ENCODE measurements at regions not wholly inside any gene's neighbourhood (a gene's known extent, or its start where the extent isn't known, plus 50 kb on each side); places are given as distances from the start of the nearest gene placed in this dataset.

DNA sequence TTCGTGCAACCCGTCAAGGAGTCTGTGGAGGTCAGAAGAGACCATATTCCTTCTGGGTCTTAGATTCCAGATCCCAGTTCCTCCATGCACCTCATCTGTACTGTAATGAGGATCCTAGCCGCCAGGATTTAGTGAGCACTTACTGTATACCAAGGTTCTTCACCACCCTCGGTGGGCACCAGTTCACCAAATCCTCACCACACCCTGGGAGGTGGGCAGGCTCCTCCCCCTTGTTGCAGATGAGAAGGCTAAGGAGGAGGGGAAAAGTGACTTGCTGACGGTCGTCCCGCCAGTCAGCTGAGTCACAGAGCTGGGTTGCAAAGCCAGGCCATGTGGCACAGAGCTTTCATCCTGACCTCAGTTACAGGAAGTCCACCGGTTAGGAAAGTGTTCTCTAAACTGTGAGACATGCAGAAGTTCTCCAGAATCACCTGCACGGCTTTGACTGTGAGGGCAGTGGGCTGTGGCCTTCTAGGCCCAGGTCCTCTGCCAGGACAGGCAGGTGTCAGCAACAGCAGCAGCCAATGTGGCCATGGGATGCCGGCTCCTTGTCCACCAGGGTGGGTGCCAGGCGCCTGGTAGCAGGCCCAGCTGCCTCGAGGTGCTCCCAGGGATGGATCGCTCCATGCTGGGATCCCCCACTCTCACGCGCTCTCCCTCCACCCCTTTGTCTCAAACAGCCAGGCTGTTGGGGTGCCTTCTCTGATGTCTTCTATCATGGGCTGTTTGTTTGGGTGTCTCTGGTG, 240.3 kb upstream of the GSE1 start:
- CTCF ChIA-PET, result no interaction called here
- peak; percentile 67 for ATAC-seq (ENCODE audit: low read depth)
- Histone ChIP-seq H3K4me1 (ENCODE audit: control insufficient read depth, insufficient read depth, low read length) (peaks cover 25% of the 10 kb centered on the region), H3K18ac (ENCODE audit: low read depth, low read length) (no peak overlapping the region), H3K9ac (ENCODE audit: low read depth, low read length) (no peak overlapping the region), H2AK9ac (replicated peaks; ENCODE audit: low read depth, low read length, poor library complexity) (peak overlapping the region; percentile 87), H3K27me3 (ENCODE audit: control insufficient read depth, insufficient read depth, low read length) (no peaks in the 10 kb centered on the region), H3K9me1 (ENCODE audit: insufficient read depth, low read length) (peaks cover 17% of the 10 kb centered on the region), H4K20me1 (ENCODE audit: insufficient read depth, low read length) (peaks cover 61% of the 10 kb centered on the region), H2BK5ac (ENCODE audit: low read depth, low read length, poor library complexity, severe bottlenecking) (peak overlapping the region; percentile 1), H2BK15ac (ENCODE audit: low read depth, low read length) (0 out of 3 replicates have a peak overlapping the region, but pooled peaks have one; percentile 0), H3K36me3 (ENCODE audit: control insufficient read depth, insufficient read depth, low read length) (no peaks in the 10 kb centered on the region), H4K91ac (ENCODE audit: insufficient read depth, low read depth, low read length) (peak overlapping the region; percentile 60), H2AFZ (replicated peaks; ENCODE audit: low read length, poor library complexity) (peak overlapping the region; percentile 6), H3K56ac (ENCODE audit: extremely low read depth, insufficient read depth, low read length) (no peak overlapping the region), H3K14ac (replicated peaks; ENCODE audit: low read depth, low read length) (peak overlapping the region; percentile 5; the same call in 1 of the 2 replicates), H3K4me3 (ENCODE audit: insufficient read depth, low read depth, low read length) (no peak overlapping the region), H4K5ac (ENCODE audit: low read depth, low read length) (no peak overlapping the region), H3K23ac (ENCODE audit: low read depth, low read length) (no peak overlapping the region), H3K27ac (ENCODE audit: insufficient read depth, low read length) (no peak overlapping the region; the same call in 1 of the 2 replicates), H3K9me3 (ENCODE audit: control insufficient read depth, insufficient read depth, low read length) (no peaks in the 10 kb centered on the region), H2BK120ac (ENCODE audit: low read depth, low read length) (peak overlapping the region; percentile 67), H4K8ac (ENCODE audit: low read depth in 2 of 2, low read length in 2 of 2) (peak overlapping the region in 1 of 2 experiments; percentile 26; a peak in 2 of 4 replicates), H2AK5ac (ENCODE audit: low read depth, low read length) (peak overlapping the region; percentile 81), H3K4me2 (ENCODE audit: low read depth, low read length) (no peak overlapping the region), H3K4ac (ENCODE audit: low read depth, low read length) (peak overlapping the region; percentile 80), H2BK20ac (ENCODE audit: low read depth, low read length) (peak overlapping the region; percentile 33), H3K79me1 (ENCODE audit: low read depth in 1 of 2, low read length in 2 of 2) (peaks cover 11 to 70% of the 10 kb centered on the region in 2 experiments)
- TF ChIP-seq MAFK (IDR thresholded peaks at IDR 0.05; ENCODE audit: low read depth, low read length) (no peak), CEBPB (IDR thresholded peaks at IDR 0.05; ENCODE audit: low read depth, low read length) (peak; percentile 73), USF2 (IDR thresholded peaks at IDR 0.05; ENCODE audit: low read depth, low read length) (peak; percentile 74; the same call in 1 of the 2 replicates), MXI1 (IDR thresholded peaks at IDR 0.05; ENCODE audit: borderline replicate concordance, low read depth, low read length) (peak; percentile 73; the same call in 1 of the 2 replicates), NFE2L2 (IDR thresholded peaks at IDR 0.05; ENCODE audit: low read depth, low read length) (0 out of 2 replicates have a peak, but pooled peaks have one; percentile 8), FOS (IDR thresholded peaks at IDR 0.05; ENCODE audit: low read depth, low read length) (peak; percentile 42)
- TF ChIP-seq, protein P1, sequence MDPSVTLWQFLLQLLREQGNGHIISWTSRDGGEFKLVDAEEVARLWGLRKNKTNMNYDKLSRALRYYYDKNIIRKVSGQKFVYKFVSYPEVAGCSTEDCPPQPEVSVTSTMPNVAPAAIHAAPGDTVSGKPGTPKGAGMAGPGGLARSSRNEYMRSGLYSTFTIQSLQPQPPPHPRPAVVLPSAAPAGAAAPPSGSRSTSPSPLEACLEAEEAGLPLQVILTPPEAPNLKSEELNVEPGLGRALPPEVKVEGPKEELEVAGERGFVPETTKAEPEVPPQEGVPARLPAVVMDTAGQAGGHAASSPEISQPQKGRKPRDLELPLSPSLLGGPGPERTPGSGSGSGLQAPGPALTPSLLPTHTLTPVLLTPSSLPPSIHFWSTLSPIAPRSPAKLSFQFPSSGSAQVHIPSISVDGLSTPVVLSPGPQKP (IDR thresholded peaks at IDR 0.05; ENCODE audit: borderline replicate concordance, low read depth, low read length), result no peak
- dilution Hi-C loops (cut with HindIII; ENCODE audit: low sequenced_read_pairs, unreplicated experiment), result no loop called here
- 35% methylated on average over 2 of the region's 15 CpGs; no CpG with 5 or more reads in 1 of the 2 experiments for WGBS, 2 experiments (ENCODE audit: extremely low coverage in 2 of 2, insufficient read length in 1 of 2)
- BruUV-seq (replicated peaks), result no TSS peak
- POLR2A ChIA-PET (ENCODE audit: unreplicated experiment), result no interaction called here
- intact Hi-C loops (cut with micrococcal nuclease), result no loop called here
- in situ Hi-C loops (cut with MboI; ENCODE audit: low sequenced_read_pairs), result no loop called here
- DNase-seq, result peak; percentile 85

Data from IMR-90 (cell line).